ENCODE measurements at regions not wholly inside any gene's neighbourhood (a gene's known extent, or its start where the extent isn't known, plus 50 kb on each side); places are given as distances from the start of the nearest gene placed in this dataset.

DNA sequence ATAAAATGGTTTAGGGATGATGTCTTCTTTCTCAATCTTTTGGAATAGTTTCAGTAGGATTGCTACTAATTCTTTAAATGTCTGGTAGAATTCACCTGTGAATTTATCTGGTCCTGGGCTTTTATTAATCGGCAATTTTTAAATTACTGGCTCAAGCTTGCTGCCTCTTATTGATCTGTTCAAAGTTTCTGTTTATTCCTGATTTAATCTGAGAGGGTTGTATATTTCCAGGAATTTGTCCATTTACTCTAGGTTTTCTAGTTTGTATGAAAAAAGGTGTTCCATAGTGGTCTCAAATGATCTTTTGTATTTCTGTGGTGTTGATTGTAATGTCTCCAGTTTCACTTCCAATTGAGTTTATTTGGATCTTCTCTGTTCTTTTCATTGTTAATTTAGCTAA is 617.8 kb downstream of the LTN1 start:
- TF ChIP-seq, protein P1, sequence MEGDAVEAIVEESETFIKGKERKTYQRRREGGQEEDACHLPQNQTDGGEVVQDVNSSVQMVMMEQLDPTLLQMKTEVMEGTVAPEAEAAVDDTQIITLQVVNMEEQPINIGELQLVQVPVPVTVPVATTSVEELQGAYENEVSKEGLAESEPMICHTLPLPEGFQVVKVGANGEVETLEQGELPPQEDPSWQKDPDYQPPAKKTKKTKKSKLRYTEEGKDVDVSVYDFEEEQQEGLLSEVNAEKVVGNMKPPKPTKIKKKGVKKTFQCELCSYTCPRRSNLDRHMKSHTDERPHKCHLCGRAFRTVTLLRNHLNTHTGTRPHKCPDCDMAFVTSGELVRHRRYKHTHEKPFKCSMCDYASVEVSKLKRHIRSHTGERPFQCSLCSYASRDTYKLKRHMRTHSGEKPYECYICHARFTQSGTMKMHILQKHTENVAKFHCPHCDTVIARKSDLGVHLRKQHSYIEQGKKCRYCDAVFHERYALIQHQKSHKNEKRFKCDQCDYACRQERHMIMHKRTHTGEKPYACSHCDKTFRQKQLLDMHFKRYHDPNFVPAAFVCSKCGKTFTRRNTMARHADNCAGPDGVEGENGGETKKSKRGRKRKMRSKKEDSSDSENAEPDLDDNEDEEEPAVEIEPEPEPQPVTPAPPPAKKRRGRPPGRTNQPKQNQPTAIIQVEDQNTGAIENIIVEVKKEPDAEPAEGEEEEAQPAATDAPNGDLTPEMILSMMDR (IDR thresholded peaks at IDR 0.05; ENCODE audit: low read depth, low read length) = no peak
- POLR2A ChIA-PET = no interaction called here
- CTCF ChIA-PET = no interaction called here
- no peak for DNase-seq (ENCODE audit: low read depth, low spot score)
- no peak overlapping the region for H3K4me3 ChIP-seq (ENCODE audit: low read depth, low read length)
- H3K27ac ChIP-seq (ENCODE audit: low read depth, low read length) = no peak overlapping the region
- H3K27me3 ChIP-seq (ENCODE audit: control insufficient read depth, insufficient read depth, low read length) = no peaks in the 10 kb centered on the region
- H3K9me3 ChIP-seq (ENCODE audit: control insufficient read depth, insufficient read depth, low read length) = peaks cover 3% of the 10 kb centered on the region

DNA sequence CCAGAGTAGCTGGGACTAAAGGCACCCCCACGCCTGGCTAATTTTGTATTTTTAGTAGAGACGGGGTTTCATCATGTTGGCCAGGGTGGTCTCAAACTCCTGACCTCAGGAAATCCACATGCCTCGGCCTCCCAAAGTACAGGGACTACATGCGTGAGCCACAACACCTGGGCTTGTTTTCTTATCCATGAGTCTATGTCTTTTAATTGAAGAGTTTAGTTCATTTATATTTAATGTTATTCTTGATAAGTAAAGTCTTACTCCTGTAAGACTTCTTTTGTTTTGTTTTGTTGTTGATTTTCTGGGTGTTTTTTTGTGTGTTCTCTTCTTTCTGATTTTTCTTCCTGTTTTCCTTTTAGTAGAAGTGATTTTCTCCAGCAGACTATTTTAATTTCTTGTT is 621.0 kb downstream of the LTN1 start:
- Histone ChIP-seq H3K4me3 (ENCODE audit: low read depth, low read length) (no peak overlapping the region), H3K27ac (ENCODE audit: low read depth, low read length) (no peak overlapping the region), H3K27me3 (ENCODE audit: control insufficient read depth, insufficient read depth, low read length) (no peaks in the 10 kb centered on the region), H3K9me3 (ENCODE audit: control insufficient read depth, insufficient read depth, low read length) (peaks cover 3% of the 10 kb centered on the region)
- CTCF ChIA-PET = no interaction called here
- TF ChIP-seq, protein P1 (IDR thresholded peaks at IDR 0.05; ENCODE audit: low read depth, low read length) = no peak
- no peak for DNase-seq (ENCODE audit: low read depth, low spot score)
- POLR2A ChIA-PET = no interaction called here

DNA sequence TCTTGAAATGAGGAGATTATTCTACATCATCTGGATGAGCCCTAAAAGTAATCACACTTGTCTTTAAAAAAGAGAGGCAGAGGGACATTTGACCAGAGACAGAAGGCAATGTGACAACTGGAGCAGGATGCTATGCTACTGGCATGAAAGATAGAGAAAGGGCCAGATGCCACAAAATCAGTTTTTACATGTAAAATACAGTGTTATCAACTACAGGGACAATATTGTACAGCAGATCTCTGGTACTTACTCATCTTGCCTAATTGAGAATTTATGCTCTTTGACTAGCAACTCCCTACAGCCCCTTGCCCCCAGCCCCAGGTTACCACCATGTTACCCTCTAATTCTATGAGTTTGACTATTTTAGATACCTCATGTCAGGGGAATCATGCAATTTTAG is 633.4 kb downstream of the LTN1 start:
- no peaks in the 10 kb centered on the region for H3K27me3 ChIP-seq (ENCODE audit: control insufficient read depth, insufficient read depth, low read length)
- H3K9me3 ChIP-seq (ENCODE audit: control insufficient read depth, insufficient read depth, low read length) = no peaks in the 10 kb centered on the region
- H3K27ac ChIP-seq (ENCODE audit: low read depth, low read length) = no peak overlapping the region
- POLR2A ChIA-PET = no interaction called here
- no peak overlapping the region for H3K4me3 ChIP-seq (ENCODE audit: low read depth, low read length)
- TF ChIP-seq, protein P1 (IDR thresholded peaks at IDR 0.05; ENCODE audit: low read depth, low read length) = no peak
- CTCF ChIA-PET = no interaction called here
- DNase-seq (ENCODE audit: low read depth, low spot score) = no peak

DNA sequence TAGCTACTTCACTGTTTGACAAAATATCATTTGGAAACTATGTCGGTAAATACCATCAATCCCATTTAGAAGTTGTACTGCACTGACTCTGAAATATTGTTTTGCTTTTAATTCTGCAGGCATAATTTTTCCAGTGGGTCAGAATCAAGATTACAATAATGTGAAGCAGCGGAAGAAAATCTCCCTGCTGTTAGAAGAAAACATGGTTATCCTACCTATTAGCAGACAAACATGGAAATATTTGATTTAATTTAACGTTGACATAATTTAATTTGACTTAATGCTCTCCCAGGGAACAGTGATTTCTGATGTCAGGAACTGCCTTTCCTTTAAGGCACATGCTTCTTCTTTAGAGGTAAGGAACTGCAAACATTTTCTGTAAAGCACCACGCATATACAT is 634.0 kb downstream of the LTN1 start:
- CTCF ChIA-PET = no interaction called here
- POLR2A ChIA-PET = no interaction called here
- Histone ChIP-seq H3K4me3 (ENCODE audit: low read depth, low read length) (no peak overlapping the region), H3K9me3 (ENCODE audit: control insufficient read depth, insufficient read depth, low read length) (no peaks in the 10 kb centered on the region), H3K27me3 (ENCODE audit: control insufficient read depth, insufficient read depth, low read length) (no peaks in the 10 kb centered on the region), H3K27ac (ENCODE audit: low read depth, low read length) (no peak overlapping the region)
- DNase-seq (ENCODE audit: low read depth, low spot score) = no peak
- TF ChIP-seq, protein P1 (IDR thresholded peaks at IDR 0.05; ENCODE audit: low read depth, low read length) = no peak

DNA sequence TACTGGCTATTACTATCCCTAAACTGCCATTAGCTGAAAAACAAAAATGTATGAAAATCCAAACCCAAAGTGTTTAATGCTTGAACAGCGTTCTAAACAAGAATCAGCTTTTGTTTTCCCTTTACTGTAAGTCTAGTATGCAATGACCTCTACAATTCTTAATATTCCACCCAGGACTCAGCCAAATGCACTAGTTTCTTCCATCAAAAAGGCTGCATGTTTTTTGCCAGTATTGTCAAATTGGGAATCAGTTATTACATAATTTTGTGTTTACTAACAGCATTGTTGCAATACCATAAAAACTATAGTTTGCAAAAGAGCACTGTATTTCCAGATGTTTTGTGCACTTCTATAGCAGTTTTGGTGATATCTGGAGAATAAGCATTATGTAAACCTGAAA is 634.5 kb downstream of the LTN1 start:
- no peak overlapping the region for H3K27ac ChIP-seq (ENCODE audit: low read depth, low read length)
- H3K4me3 ChIP-seq (ENCODE audit: low read depth, low read length) = no peak overlapping the region
- POLR2A ChIA-PET = no interaction called here
- TF ChIP-seq, protein P1 (IDR thresholded peaks at IDR 0.05; ENCODE audit: low read depth, low read length) = no peak
- DNase-seq (ENCODE audit: low read depth, low spot score) = no peak
- H3K9me3 ChIP-seq (ENCODE audit: control insufficient read depth, insufficient read depth, low read length) = no peaks in the 10 kb centered on the region
- no peaks in the 10 kb centered on the region for H3K27me3 ChIP-seq (ENCODE audit: control insufficient read depth, insufficient read depth, low read length)
- CTCF ChIA-PET = interaction anchor here (1.0 kb wide), 1 partner anchor 387 kb away, joined by 5 read pairs; no protein-coding TSS in a partner anchor
